OCI-LY1 (cell line): ENCODE measurements at regions not wholly inside any gene's neighbourhood (a gene's known extent, or its start where the extent isn't known, plus 50 kb on each side); places are given as distances from the start of the nearest gene placed in this dataset.

Experiments used
- CTCF ChIP-seq: fragments of 200-600 bp; sonication (generic), shearing (Covaris generic); IDR thresholded peaks from 2 replicates; pipeline ENCODE4 v1.5.1; 2017; ENCODE audit warnings: mild to moderate bottlenecking, antibody characterized with exemption, low read length, moderate library complexity, mixed read lengths
- EZH2 ChIP-seq: fragments of 200-600 bp; sonication (generic), shearing (Covaris generic); IDR thresholded peaks from 2 replicates; pipeline ENCODE4 v1.8.0; 2017; ENCODE audit warnings: borderline replicate concordance, mixed run types, mild to moderate bottlenecking, antibody characterized with exemption, low read length, moderate library complexity, mixed read lengths

- TF ChIP-seq CTCF (no peak), EZH2 (no peak)
Measured at GRCh38 chr2:35931626-35932025, 424.0 kb upstream of the CRIM1 start.
